Neural cell (in vitro differentiated cells): ENCODE measurements at regions not wholly inside any gene's neighbourhood (a gene's known extent, or its start where the extent isn't known, plus 50 kb on each side); places are given as distances from the start of the nearest gene placed in this dataset.

ENCODE experiments used
- H2AFZ ChIP-seq: fragments of 200-600, 300-800 bp; sonication (generic), shearing (Covaris generic); 2 replicates; pipeline ENCODE4 v1.6.0; 2014; ENCODE audit warnings: low read depth, mild to moderate bottlenecking, antibody characterized with exemption, low read length, moderate library complexity
- H3F3A ChIP-seq: fragments of 200-600 bp; shearing (Covaris generic); 2 replicates; pipeline ENCODE4 v1.6.1; 2016; ENCODE audit warnings: mild to moderate bottlenecking, moderate library complexity, mixed read lengths, antibody characterized with exemption, low read length; ENCODE audit not compliant: insufficient read depth, poor library complexity, severe bottlenecking
- H3K27ac ChIP-seq: fragments of 200-600, 300-800 bp; sonication (generic), shearing (Covaris generic); 2 replicates; pipeline ENCODE4 v1.5.1; 2014; ENCODE audit warnings: mild to moderate bottlenecking, low read length, moderate library complexity
- H3K27me3 ChIP-seq: fragments of 300-800, 200-600 bp; sonication (generic), shearing (Covaris generic); 2 replicates; pipeline ENCODE4 v1.6.0; 2014; ENCODE audit warnings: mild to moderate bottlenecking, low read depth, low read length, moderate library complexity; ENCODE audit not compliant: insufficient read depth
- H3K36me3 ChIP-seq: fragments of 300-800, 200-600 bp; sonication (generic), shearing (Covaris generic); 2 replicates; pipeline ENCODE4 v1.5.1; 2014; ENCODE audit warnings: mild to moderate bottlenecking, antibody characterized with exemption, low read length, moderate library complexity; ENCODE audit not compliant: insufficient read depth
- H3K4me2 ChIP-seq: fragments of 300-800, 200-600 bp; sonication (generic), shearing (Covaris generic); 2 replicates; pipeline ENCODE4 v1.6.0; 2014; ENCODE audit warnings: mild to moderate bottlenecking, low read length
- H3K4me3 ChIP-seq: fragments of 300-800, 200-600 bp; sonication (generic), shearing (Covaris generic); 2 replicates; pipeline ENCODE4 v1.5.1; 2014; ENCODE audit warnings: mild to moderate bottlenecking, low read length, moderate library complexity
- H3K79me2 ChIP-seq: fragments of 200-600 bp; shearing (Covaris generic); replicated peaks from 2 replicates; pipeline ENCODE4 v1.6.0; 2014; ENCODE audit warnings: mild to moderate bottlenecking, low read length, moderate library complexity; ENCODE audit not compliant: insufficient read depth
- H3K9ac ChIP-seq: fragments of 300-800, 200-600 bp; sonication (generic), shearing (Covaris generic); 2 replicates; pipeline ENCODE4 v1.6.1; 2016; ENCODE audit warnings: mild to moderate bottlenecking, low read length, mixed read lengths
- H3K9me2 ChIP-seq: fragments of 200-600 bp; shearing (Covaris generic); 2 replicates; pipeline ENCODE4 v1.6.1; 2016; ENCODE audit warnings: mild to moderate bottlenecking, low read length, mixed read lengths; ENCODE audit not compliant: insufficient read depth
- H3K9me3 ChIP-seq: fragments of 200-600, 300-800 bp; sonication (generic), shearing (Covaris generic); 2 replicates; pipeline ENCODE4 v1.6.1; 2016; ENCODE audit warnings: mild to moderate bottlenecking, mixed run types, low read length, moderate library complexity, mixed read lengths
- H4K20me1 ChIP-seq: fragments of 200-600 bp; shearing (Covaris generic); 2 replicates; pipeline ENCODE4 v1.6.1; 2016; ENCODE audit warnings: mild to moderate bottlenecking, mixed run types; ENCODE audit not compliant: insufficient read depth
- EP300 ChIP-seq: fragments of 450-650 bp; conservative IDR thresholded peaks from 2 replicates; pipeline ENCODE4 v1.6.1; 2014; ENCODE audit warnings: antibody characterized with exemption, mild to moderate bottlenecking, moderate library complexity; ENCODE audit not compliant: poor library complexity, severe bottlenecking
- EZH2 ChIP-seq: fragments of 200-600, 300-800 bp; shearing (Covaris generic), sonication (generic); IDR thresholded peaks from 2 replicates; pipeline ENCODE4 v1.6.1; 2014; ENCODE audit warnings: antibody characterized with exemption, low read length, borderline replicate concordance, mild to moderate bottlenecking; ENCODE audit not compliant: insufficient read depth, poor library complexity, severe bottlenecking
- POLR2AphosphoS5 ChIP-seq: IDR thresholded peaks from 2 replicates; pipeline ENCODE4 v1.6.1; 2012
- RAD21 ChIP-seq: fragments of 450-650 bp; conservative IDR thresholded peaks from 2 replicates; pipeline ENCODE4 v1.6.1; 2014; ENCODE audit warnings: antibody characterized with exemption, mild to moderate bottlenecking, moderate library complexity
- SMC3 ChIP-seq: fragments of 450-650 bp; conservative IDR thresholded peaks from 2 replicates; pipeline ENCODE4 v1.6.1; 2014; ENCODE audit warnings: antibody characterized with exemption, mild to moderate bottlenecking, moderate library complexity; ENCODE audit not compliant: poor library complexity
- TAF1 ChIP-seq: IDR thresholded peaks from 2 replicates; pipeline ENCODE4 v1.6.1; 2012; ENCODE audit warnings: low read depth
- TF ChIP-seq, protein P1 (sequence below): fragments of 450-650 bp; IDR thresholded peaks from 2 replicates; pipeline ENCODE4 v1.5.1; 2014; ENCODE audit warnings: antibody characterized with exemption, mild to moderate bottlenecking, moderate library complexity; ENCODE audit not compliant: poor library complexity, severe bottlenecking

DNA sequence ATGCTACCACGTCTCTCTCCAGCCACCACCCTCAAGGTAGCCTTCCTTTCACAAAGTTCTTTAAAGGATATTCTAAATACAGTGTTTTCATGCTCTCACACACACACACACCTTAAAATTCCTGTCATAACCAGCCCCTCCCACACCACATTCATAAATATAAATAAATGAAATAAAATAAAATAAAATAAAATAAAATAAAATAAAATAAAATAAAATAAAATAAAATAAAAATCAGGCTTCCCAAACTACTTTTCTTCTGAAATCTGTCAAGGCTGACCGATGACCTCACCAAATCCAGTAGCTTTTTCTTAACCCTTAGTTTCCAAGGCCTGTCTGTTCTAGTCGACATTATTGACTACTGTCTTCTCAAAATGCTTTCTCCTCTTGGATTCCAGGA lies 378.4 kb downstream of the SEC23A start:
- Histone ChIP-seq H3K27me3 (no peaks in the 10 kb centered on the region), H3K36me3 (no peaks in the 10 kb centered on the region), H3K4me3 (no peak overlapping the region), H3F3A (no peaks in the 10 kb centered on the region), H3K27ac (no peak overlapping the region), H3K9me2 (no peaks in the 10 kb centered on the region), H3K79me2 (no peaks in the 10 kb centered on the region), H3K4me2 (no peak overlapping the region), H2AFZ (no peak overlapping the region), H4K20me1 (no peaks in the 10 kb centered on the region), H3K9ac (no peak overlapping the region), H3K9me3 (no peaks in the 10 kb centered on the region)
- TF ChIP-seq EZH2 (no peak), POLR2AphosphoS5 (no peak), EP300 (no peak), TAF1 (no peak)

DNA sequence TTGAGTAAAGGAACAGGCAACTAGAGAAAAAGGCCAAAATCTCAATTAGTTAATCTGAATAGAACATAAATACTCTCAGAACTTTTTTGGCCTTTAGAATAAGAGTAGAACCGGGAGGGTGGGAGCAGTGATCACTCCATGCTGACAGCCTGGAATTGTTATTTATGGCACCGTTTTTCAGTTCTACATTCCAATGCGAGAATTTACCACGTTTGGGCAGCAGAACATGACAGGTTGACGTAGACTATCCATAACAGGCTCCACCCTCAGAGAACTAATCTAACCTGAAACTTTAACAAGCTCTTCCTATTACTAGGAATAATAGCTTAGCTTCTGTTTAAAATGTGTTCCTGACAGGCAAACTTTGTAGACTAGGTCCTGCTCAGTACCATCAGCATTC lies 379.1 kb downstream of the SEC23A start:
- no peak for TF ChIP-seq EZH2
- Histone ChIP-seq H3K36me3 (no peaks in the 10 kb centered on the region), H3K4me3 (no peak overlapping the region), H3K9me3 (no peaks in the 10 kb centered on the region), H3F3A (no peaks in the 10 kb centered on the region), H4K20me1 (no peaks in the 10 kb centered on the region), H3K27ac (no peak overlapping the region), H3K79me2 (no peaks in the 10 kb centered on the region), H2AFZ (no peak overlapping the region), H3K9ac (no peak overlapping the region), H3K9me2 (no peaks in the 10 kb centered on the region), H3K27me3 (no peaks in the 10 kb centered on the region), H3K4me2 (no peak overlapping the region)

DNA sequence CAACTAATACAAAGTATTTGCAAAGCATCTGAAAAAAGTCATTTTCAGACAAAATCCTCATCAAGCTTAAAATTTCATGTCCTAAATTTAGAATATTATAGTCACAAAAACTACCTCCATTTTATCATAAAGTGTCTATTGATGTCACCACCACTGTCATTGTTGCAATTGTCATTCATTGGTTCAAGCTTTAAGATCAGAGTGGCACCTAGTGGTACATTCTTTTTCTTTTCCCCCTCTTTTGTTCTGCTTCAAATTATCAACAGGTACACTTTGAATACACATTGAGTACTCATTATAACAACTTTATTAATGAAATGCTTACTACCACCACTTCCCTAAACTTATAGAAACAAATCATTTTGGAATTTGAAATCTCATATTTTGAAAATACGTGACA lies 379.8 kb downstream of the SEC23A start:
- H3K4me2 ChIP-seq: no peak overlapping the region
- H2AFZ ChIP-seq: no peak overlapping the region
- peak; percentile 61 for TF ChIP-seq RAD21
- TF ChIP-seq EP300: no peak
- TF ChIP-seq SMC3: peak; percentile 50
- TF ChIP-seq, protein P1, sequence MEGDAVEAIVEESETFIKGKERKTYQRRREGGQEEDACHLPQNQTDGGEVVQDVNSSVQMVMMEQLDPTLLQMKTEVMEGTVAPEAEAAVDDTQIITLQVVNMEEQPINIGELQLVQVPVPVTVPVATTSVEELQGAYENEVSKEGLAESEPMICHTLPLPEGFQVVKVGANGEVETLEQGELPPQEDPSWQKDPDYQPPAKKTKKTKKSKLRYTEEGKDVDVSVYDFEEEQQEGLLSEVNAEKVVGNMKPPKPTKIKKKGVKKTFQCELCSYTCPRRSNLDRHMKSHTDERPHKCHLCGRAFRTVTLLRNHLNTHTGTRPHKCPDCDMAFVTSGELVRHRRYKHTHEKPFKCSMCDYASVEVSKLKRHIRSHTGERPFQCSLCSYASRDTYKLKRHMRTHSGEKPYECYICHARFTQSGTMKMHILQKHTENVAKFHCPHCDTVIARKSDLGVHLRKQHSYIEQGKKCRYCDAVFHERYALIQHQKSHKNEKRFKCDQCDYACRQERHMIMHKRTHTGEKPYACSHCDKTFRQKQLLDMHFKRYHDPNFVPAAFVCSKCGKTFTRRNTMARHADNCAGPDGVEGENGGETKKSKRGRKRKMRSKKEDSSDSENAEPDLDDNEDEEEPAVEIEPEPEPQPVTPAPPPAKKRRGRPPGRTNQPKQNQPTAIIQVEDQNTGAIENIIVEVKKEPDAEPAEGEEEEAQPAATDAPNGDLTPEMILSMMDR: peak; percentile 49
- no peaks in the 10 kb centered on the region for H4K20me1 ChIP-seq
- H3K79me2 ChIP-seq: no peaks in the 10 kb centered on the region
- H3K27ac ChIP-seq: no peak overlapping the region
- H3K36me3 ChIP-seq: no peaks in the 10 kb centered on the region
- H3K27me3 ChIP-seq: no peaks in the 10 kb centered on the region
- no peaks in the 10 kb centered on the region for H3K9me3 ChIP-seq
- H3F3A ChIP-seq: no peaks in the 10 kb centered on the region
- no peak overlapping the region for H3K9ac ChIP-seq
- no peak overlapping the region for H3K4me3 ChIP-seq
- no peaks in the 10 kb centered on the region for H3K9me2 ChIP-seq

DNA sequence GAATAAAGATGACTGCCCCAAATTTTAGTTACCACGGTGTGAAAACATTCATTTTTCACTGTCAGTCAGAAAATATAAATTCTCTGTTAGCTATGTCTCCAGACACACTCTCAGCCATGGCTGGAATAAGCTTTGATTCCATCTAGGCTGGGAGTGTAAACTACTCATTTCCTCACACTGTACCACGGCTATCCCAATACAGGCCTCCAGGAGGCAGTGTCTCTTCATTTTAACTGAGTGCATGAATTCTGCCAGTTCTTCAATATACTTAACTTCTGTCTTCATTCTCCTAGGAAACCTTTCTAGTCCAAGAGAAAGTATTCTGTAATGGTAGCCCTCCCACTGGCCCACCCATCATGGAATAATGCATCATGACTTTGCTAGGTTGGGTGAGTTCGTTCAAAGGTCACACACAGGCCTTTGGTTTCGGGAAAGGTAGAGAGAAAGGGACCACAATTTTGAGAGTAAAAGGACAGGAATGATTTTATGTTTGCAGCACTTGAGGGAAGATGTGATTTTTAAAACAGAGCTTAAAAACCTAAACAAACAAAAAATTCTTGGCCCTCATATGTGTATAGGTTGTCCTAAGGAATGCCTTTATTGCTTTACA lies 381.1 kb downstream of the SEC23A start:
- H3K9me3 ChIP-seq: no peaks in the 10 kb centered on the region
- H3K4me2 ChIP-seq: no peak overlapping the region
- H3K4me3 ChIP-seq: no peak overlapping the region
- H3F3A ChIP-seq: no peaks in the 10 kb centered on the region
- no peak overlapping the region for H3K27ac ChIP-seq
- no peaks in the 10 kb centered on the region for H4K20me1 ChIP-seq
- no peaks in the 10 kb centered on the region for H3K79me2 ChIP-seq
- no peak for TF ChIP-seq POLR2AphosphoS5
- peak; percentile 51 for TF ChIP-seq SMC3
- peak; percentile 38 for TF ChIP-seq RAD21
- TF ChIP-seq, protein P1: peak; percentile 51
- H2AFZ ChIP-seq: no peak overlapping the region
- no peaks in the 10 kb centered on the region for H3K9me2 ChIP-seq
- H3K27me3 ChIP-seq: no peaks in the 10 kb centered on the region
- H3K9ac ChIP-seq: no peak overlapping the region
- H3K36me3 ChIP-seq: no peaks in the 10 kb centered on the region
